T-helper 2 cell treated with Interferon-gamma antibody and Interleukin-4, amounts not matched to agents 5 μg/mL and 100 μg/mL, for 36 hours (primary cell): ENCODE measurements at regions not wholly inside any gene's neighbourhood (a gene's known extent, or its start where the extent isn't known, plus 50 kb on each side); places are given as distances from the start of the nearest gene placed in this dataset.
A peak's percentile ranks its signal among the peaks of the same experiment; 100 is the strongest.

Experiments used
- DNase-seq: peaks from one replicate; pipeline ENCODE4 v3.0.0; 2021; ENCODE audit warnings: low spot score
- H3K27ac Mint-ChIP-seq: one replicate; pipeline ENCODE4 v1.8.0; 2021; ENCODE audit warnings: mild to moderate bottlenecking, mixed read lengths
- H3K27me3 Mint-ChIP-seq: one replicate; pipeline ENCODE4 v1.8.0; 2021; ENCODE audit warnings: low read depth, mixed read lengths
- H3K36me3 Mint-ChIP-seq: one replicate; pipeline ENCODE4 v1.8.0; 2021; ENCODE audit warnings: low read depth, mixed read lengths
- H3K4me1 Mint-ChIP-seq: one replicate; pipeline ENCODE4 v1.8.0; 2021; ENCODE audit warnings: low read depth, mixed read lengths
- H3K4me3 Mint-ChIP-seq: one replicate; pipeline ENCODE4 v1.8.0; 2022; ENCODE audit warnings: mild to moderate bottlenecking, moderate library complexity, mixed read lengths
- H3K9me3 Mint-ChIP-seq: one replicate; pipeline ENCODE4 v1.8.0; 2021; ENCODE audit warnings: mixed read lengths

DNA sequence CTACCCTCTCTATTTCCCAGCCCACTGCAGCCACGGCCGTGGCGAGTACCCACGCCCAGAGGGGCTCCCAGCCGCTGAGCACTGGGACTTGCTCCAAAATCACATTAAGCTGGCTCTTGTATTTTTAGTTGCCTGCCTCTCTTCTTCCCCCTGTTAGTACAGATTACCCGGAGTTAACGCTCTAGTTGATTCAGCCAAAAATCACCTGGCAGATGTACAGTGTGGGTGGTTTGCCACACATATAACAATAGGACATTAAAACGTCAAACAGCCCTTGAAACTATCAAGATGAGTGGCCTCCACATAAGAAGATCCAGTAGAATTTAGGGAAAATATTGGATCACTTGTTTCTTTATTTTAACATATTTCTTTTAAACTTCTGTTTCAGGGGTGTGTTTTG is 268.8 kb upstream of the PRDM1 start:
- peaks cover 48% of the 10 kb centered on the region for H3K4me1 Mint-ChIP-seq

DNA sequence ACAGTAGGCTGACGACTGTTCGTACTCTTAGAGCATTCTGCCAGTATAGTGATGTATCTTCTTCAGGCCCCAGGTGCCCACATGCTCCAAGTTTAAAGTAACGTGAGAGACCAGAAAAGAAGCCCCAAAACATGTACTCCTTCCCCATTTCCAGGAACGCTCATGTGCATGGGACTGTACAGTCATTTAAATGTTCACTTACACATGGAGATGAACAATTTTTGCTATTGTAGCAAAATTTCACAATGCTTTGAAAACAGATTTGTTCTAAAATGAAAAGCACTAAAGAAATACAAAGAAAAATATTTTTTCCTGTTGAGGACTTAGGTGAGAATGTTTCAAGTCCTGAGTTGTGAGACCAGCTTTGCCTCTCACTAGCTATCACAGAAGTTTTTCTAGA is 269.3 kb upstream of the PRDM1 start:
- Mint-ChIP-seq H3K4me1 (peaks cover 51% of the 10 kb centered on the region), H3K4me3 (no peak overlapping the region), H3K9me3 (peaks cover 25% of the 10 kb centered on the region), H3K27ac (no peak overlapping the region), H3K36me3 (peaks cover 24% of the 10 kb centered on the region), H3K27me3 (no peaks in the 10 kb centered on the region)
- DNase-seq: no peak

More for the DNA sequence above, 268.8 kb upstream of the PRDM1 start:
- Mint-ChIP-seq H3K27me3 (no peaks in the 10 kb centered on the region), H3K36me3 (peaks cover 26% of the 10 kb centered on the region), H3K9me3 (peaks cover 26% of the 10 kb centered on the region), H3K4me3 (no peak overlapping the region), H3K27ac (no peak overlapping the region)
- no peak for DNase-seq

DNA sequence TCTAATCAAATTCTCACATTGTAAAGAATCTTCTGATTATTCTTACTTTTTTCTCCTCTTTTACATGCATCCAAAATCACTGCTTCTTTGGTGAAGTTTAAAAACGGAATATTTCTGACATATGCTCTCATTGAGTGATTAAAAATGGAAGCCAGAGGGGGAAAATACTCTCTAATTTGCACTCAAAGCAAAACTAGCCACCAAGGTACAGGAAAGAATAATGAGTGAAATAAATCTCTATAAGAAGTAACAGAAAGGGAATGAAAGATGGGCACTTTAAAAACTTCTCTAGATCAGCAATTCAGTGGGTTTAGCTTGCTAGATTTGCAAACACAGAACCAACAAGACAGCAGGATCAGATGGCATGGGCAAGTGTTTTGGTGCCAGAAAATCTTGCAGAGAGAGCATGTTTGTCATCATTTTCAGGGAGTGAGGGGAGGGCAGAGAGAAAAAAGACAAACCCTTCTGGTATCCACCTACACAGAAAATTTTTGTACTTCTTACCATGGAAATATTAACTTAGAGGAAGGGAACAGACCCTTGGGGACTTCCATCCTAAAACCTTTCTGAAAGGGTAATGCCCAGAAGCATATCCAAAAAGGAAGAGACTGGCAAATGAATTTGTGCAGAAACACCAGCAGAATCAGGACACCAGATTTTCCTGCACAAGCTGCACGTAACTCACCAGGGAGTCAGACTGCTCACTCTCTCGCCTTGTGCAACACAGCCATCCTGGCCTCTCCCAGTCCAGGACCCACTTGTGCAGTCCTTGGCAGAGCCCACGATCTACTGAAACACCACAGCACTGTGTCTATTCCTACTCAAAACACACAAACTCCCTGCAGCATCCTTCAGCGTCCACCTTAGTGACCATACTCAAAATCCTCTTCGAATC is 270.2 kb upstream of the PRDM1 start:
- H3K27ac Mint-ChIP-seq: peak overlapping the region; percentile 18
- H3K27me3 Mint-ChIP-seq: no peaks in the 10 kb centered on the region
- no peak for DNase-seq
- H3K36me3 Mint-ChIP-seq: peaks cover 22% of the 10 kb centered on the region
- H3K4me3 Mint-ChIP-seq: no peak overlapping the region
- peaks cover 56% of the 10 kb centered on the region for H3K4me1 Mint-ChIP-seq
- peaks cover 21% of the 10 kb centered on the region for H3K9me3 Mint-ChIP-seq

GRCh38 chr6:105814745-105815536 is 271.2 kb upstream of the PRDM1 start:
- peaks cover 17% of the 10 kb centered on the region for H3K36me3 Mint-ChIP-seq
- peak overlapping the region; percentile 34 for H3K4me3 Mint-ChIP-seq
- H3K9me3 Mint-ChIP-seq: peaks cover 16% of the 10 kb centered on the region
- peak overlapping the region; percentile 71 for H3K27ac Mint-ChIP-seq
- no peak for DNase-seq
- H3K27me3 Mint-ChIP-seq: no peaks in the 10 kb centered on the region
- peaks cover 63% of the 10 kb centered on the region for H3K4me1 Mint-ChIP-seq

DNA sequence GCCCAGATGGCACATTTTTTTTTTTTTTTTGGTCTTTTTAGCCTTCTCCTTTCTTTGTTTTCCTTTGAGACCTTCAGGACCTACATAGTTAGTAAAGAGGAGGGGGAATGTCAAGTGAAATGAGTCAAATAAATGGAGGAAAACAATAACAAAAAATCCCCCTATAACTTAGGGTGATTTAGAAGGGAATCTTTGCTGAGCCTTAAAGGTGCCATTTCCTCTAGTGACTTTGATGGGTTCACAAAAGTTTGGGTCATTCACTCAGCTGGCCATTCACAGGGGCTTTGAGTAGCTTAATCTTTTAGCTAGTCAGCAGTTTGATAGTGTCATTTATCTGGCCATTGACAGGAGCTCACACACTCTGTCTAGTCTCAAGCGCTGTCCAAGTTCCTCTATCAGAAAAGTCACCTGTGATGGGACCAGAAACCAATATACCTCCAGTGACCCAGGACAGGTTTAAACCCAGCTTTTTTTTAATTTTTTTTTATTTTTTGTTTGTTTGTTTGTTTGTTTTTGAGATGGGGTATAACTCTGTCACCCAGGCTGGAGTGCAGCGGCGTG is 275.1 kb upstream of the PRDM1 start:
- DNase-seq: no peak
- H3K27me3 Mint-ChIP-seq: no peaks in the 10 kb centered on the region
- peaks cover 8% of the 10 kb centered on the region for H3K36me3 Mint-ChIP-seq
- H3K4me1 Mint-ChIP-seq: peaks cover 70% of the 10 kb centered on the region
- peak overlapping the region; percentile 69 for H3K4me3 Mint-ChIP-seq
- peak overlapping the region; percentile 87 for H3K27ac Mint-ChIP-seq
- H3K9me3 Mint-ChIP-seq: peaks cover 10% of the 10 kb centered on the region

GRCh38 chr6:105810105-105810921 is 275.8 kb upstream of the PRDM1 start:
- Mint-ChIP-seq H3K9me3 (peaks cover 10% of the 10 kb centered on the region), H3K27me3 (no peaks in the 10 kb centered on the region), H3K4me3 (peak overlapping the region; percentile 69), H3K27ac (peak overlapping the region; percentile 87), H3K36me3 (peaks cover 8% of the 10 kb centered on the region), H3K4me1 (peaks cover 64% of the 10 kb centered on the region)
- DNase-seq: peak; percentile 77

DNA sequence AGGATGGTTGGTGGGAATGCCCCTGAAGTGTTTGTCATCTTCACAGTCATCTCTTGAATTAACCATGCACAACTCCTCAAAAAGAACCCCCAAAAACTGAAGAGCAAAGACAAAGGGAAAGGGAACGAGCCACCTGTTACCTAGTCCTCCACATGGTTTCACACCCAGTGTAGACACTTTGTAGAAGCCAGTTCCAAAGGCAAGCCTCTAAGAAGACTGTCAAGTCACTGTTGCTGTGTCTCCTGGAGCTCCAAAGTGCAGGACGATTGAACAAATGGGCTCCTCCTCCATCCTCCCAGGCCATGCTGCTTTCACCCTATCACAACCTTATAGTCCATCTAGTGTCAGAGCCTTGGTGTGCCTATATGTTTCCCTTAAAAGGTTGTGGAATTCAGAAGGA is 277.6 kb upstream of the PRDM1 start:
- Mint-ChIP-seq H3K36me3 (peaks cover 8% of the 10 kb centered on the region), H3K4me1 (peaks cover 46% of the 10 kb centered on the region), H3K27ac (peak overlapping the region; percentile 21), H3K27me3 (no peaks in the 10 kb centered on the region), H3K4me3 (no peak overlapping the region), H3K9me3 (peaks cover 10% of the 10 kb centered on the region)
- DNase-seq: no peak

DNA sequence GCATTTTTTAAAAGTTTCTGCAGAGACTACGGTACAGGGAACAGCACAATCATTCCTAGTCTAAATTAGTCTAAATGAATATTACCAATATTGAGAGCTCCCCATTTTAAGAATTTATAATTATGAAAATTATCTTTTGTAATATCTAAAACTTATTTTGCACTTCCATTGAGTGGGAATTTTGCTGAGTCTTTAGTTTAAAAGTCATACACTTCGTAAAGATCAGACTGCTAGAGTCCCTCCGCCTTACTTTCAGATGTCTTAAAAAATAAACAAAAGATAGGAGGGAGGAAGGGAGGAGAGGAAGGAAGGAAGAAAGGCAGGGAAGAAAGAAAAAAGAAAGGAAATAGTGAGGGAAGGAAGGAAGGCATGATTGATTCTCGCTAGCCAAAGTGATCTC is 278.2 kb upstream of the PRDM1 start:
- H3K36me3 Mint-ChIP-seq: peaks cover 8% of the 10 kb centered on the region

DNA sequence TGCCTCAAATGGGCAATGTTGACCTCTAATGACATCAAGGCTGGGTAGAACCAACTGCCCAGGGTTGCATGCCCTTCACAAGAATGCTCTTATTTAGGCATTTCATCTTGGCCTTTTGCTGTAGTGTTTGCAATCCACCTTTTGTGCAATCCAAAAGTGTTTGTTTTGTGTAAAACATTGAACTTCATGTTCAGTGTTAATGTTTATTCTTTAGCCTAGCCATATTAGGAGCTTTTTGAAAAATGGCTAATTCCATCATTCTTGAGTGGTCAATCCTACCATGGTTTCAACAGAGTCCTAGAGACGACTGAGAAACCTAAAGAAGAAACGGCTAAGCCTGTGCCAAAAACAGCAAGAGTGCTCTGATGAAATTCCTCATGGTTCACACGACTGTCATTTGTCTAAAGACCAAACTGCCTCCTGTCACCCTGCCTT is 279.6 kb upstream of the PRDM1 start:
- Mint-ChIP-seq H3K4me3 (no peak overlapping the region), H3K27ac (no peak overlapping the region), H3K4me1 (peaks cover 37% of the 10 kb centered on the region), H3K9me3 (peaks cover 6% of the 10 kb centered on the region), H3K36me3 (peaks cover 9% of the 10 kb centered on the region), H3K27me3 (no peaks in the 10 kb centered on the region)
- DNase-seq: no peak

More for the DNA sequence above, 278.2 kb upstream of the PRDM1 start:
- Mint-ChIP-seq H3K27ac (peak overlapping the region; percentile 21), H3K27me3 (no peaks in the 10 kb centered on the region), H3K4me3 (no peak overlapping the region), H3K4me1 (peaks cover 43% of the 10 kb centered on the region), H3K9me3 (peaks cover 10% of the 10 kb centered on the region)
- DNase-seq: no peak

- no peak overlapping the region for H3K4me3 Mint-ChIP-seq
- H3K4me1 Mint-ChIP-seq: peaks cover 35% of the 10 kb centered on the region
- no peaks in the 10 kb centered on the region for H3K27me3 Mint-ChIP-seq
- H3K36me3 Mint-ChIP-seq: peaks cover 11% of the 10 kb centered on the region
- H3K27ac Mint-ChIP-seq: no peak overlapping the region
- DNase-seq: no peak
- H3K9me3 Mint-ChIP-seq: peaks cover 10% of the 10 kb centered on the region
Observed at GRCh38 chr6:105805501-105806023, 280.6 kb upstream of the PRDM1 start.

GRCh38 chr6:105804424-105804823 is 281.7 kb upstream of the PRDM1 start:
- DNase-seq: no peak
- Mint-ChIP-seq H3K36me3 (peaks cover 11% of the 10 kb centered on the region), H3K27ac (no peak overlapping the region), H3K4me3 (no peak overlapping the region), H3K27me3 (no peaks in the 10 kb centered on the region), H3K4me1 (peaks cover 30% of the 10 kb centered on the region), H3K9me3 (peaks cover 14% of the 10 kb centered on the region)

DNA sequence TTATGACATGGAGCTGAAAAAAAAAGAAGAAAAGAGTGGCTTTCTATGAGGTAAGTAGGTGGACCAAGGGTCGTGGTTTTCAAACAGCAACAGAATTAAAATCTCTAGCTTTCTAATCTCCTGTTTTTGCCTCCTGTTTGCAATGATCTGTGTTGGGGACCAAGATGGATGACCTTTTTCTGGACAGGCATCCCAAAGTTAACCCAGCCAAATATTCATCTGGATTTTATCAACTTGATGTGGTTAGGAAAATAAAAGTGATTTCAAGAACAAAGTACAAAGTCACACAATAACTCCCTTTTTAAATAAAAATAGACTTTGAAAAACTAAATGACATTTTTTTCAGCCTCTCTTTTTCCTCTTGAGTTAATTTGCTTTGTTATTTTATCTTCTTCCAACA is 282.1 kb upstream of the PRDM1 start:
- H3K4me3 Mint-ChIP-seq: no peak overlapping the region
- H3K36me3 Mint-ChIP-seq: peaks cover 11% of the 10 kb centered on the region
- DNase-seq: no peak
- peaks cover 29% of the 10 kb centered on the region for H3K4me1 Mint-ChIP-seq
- no peaks in the 10 kb centered on the region for H3K27me3 Mint-ChIP-seq
- H3K27ac Mint-ChIP-seq: no peak overlapping the region
- peaks cover 14% of the 10 kb centered on the region for H3K9me3 Mint-ChIP-seq

- no peak for DNase-seq
- Mint-ChIP-seq H3K27ac (no peak overlapping the region), H3K4me1 (peaks cover 27% of the 10 kb centered on the region), H3K4me3 (no peak overlapping the region), H3K27me3 (no peaks in the 10 kb centered on the region), H3K9me3 (peaks cover 14% of the 10 kb centered on the region), H3K36me3 (peaks cover 11% of the 10 kb centered on the region)
Observed at GRCh38 chr6:105803442-105803841, 282.7 kb upstream of the PRDM1 start.
